Astrocyte (in vitro differentiated cells and primary cell): ENCODE measurements at regions not wholly inside any gene's neighbourhood (a gene's known extent, or its start where the extent isn't known, plus 50 kb on each side); places are given as distances from the start of the nearest gene placed in this dataset.

Experiments
- DNase-seq: peaks from one replicate; pipeline ENCODE4 v3.0.0-alpha.2; 2010; ENCODE audit warnings: low read depth
- FAIRE-seq: peaks from 2 replicates; lab custom pipeline; 2011; peaks lifted over from hg19 to GRCh38; lab: Jason Lieb, UNC
- H2AFZ ChIP-seq: 2 replicates; pipeline ENCODE4 v1.6.0; 2012; ENCODE audit warnings: low read depth, low read length, inconsistent platforms
- H3K27ac ChIP-seq: 2 replicates; pipeline ENCODE4 v1.5.1; 2011; ENCODE audit warnings: low read depth, low read length, inconsistent platforms
- H3K27me3 ChIP-seq: 2 replicates; pipeline ENCODE4 v1.6.0; 2011; ENCODE audit warnings: low read length, inconsistent platforms; ENCODE audit not compliant: insufficient read depth
- H3K36me3 ChIP-seq: 2 replicates; pipeline ENCODE4 v1.5.1; 2011; ENCODE audit warnings: low read length, inconsistent platforms; ENCODE audit not compliant: insufficient read depth
- H3K4me1 ChIP-seq: 2 replicates; pipeline ENCODE4 v1.5.1; 2011; ENCODE audit warnings: low read length, inconsistent platforms; ENCODE audit not compliant: insufficient read depth
- H3K4me2 ChIP-seq: 2 replicates; pipeline ENCODE4 v1.6.0; 2012; ENCODE audit warnings: low read length, inconsistent platforms
- H3K4me3 ChIP-seq: 2 replicates; pipeline ENCODE4 v1.5.1; 2011; ENCODE audit warnings: low read depth, mild to moderate bottlenecking, low read length, inconsistent platforms; ENCODE audit not compliant: insufficient read depth
- H3K79me2 ChIP-seq: 2 replicates; pipeline ENCODE4 v1.6.0; 2012; ENCODE audit warnings: mild to moderate bottlenecking, low read length, inconsistent platforms; ENCODE audit not compliant: insufficient read depth
- H3K9ac ChIP-seq: 2 replicates; pipeline ENCODE4 v1.6.0; 2012; ENCODE audit warnings: mild to moderate bottlenecking, low read length, inconsistent platforms
- H3K9me3 ChIP-seq: 2 replicates; pipeline ENCODE4 v1.5.1; 2012; ENCODE audit warnings: low read depth, mild to moderate bottlenecking, low read length, inconsistent platforms; ENCODE audit not compliant: insufficient read depth
- H4K20me1 ChIP-seq: 2 replicates; pipeline ENCODE4 v1.6.0; 2012; ENCODE audit warnings: low read length, inconsistent platforms; ENCODE audit not compliant: insufficient read depth
- H3K27ac Mint-ChIP-seq: one replicate; pipeline ENCODE4 v1.8.0; 2021; ENCODE audit warnings: mild to moderate bottlenecking, mixed read lengths; ENCODE audit not compliant: unreplicated experiment
- H3K27me3 Mint-ChIP-seq: one replicate; pipeline ENCODE4 v1.8.0; 2021; ENCODE audit warnings: low read depth, mixed read lengths; ENCODE audit not compliant: unreplicated experiment
- H3K36me3 Mint-ChIP-seq: one replicate; pipeline ENCODE4 v1.8.0; 2021; ENCODE audit warnings: low read depth, mixed read lengths; ENCODE audit not compliant: unreplicated experiment
- H3K4me1 Mint-ChIP-seq: one replicate; pipeline ENCODE4 v1.8.0; 2021; ENCODE audit warnings: low read depth, mixed read lengths; ENCODE audit not compliant: unreplicated experiment
- H3K4me3 Mint-ChIP-seq: one replicate; pipeline ENCODE4 v1.8.0; 2021; ENCODE audit warnings: mild to moderate bottlenecking, moderate library complexity, mixed read lengths; ENCODE audit not compliant: unreplicated experiment
- H3K9me3 Mint-ChIP-seq: one replicate; pipeline ENCODE4 v1.8.0; 2021; ENCODE audit warnings: mild to moderate bottlenecking, mixed read lengths; ENCODE audit not compliant: unreplicated experiment
- EZH2 ChIP-seq: IDR thresholded peaks from 2 replicates; pipeline ENCODE4 v1.6.1; 2012; ENCODE audit warnings: mild to moderate bottlenecking, low read length, inconsistent platforms; ENCODE audit not compliant: insufficient read depth
- TF ChIP-seq, protein P1 (sequence below): IDR thresholded peaks from 2 replicates; pipeline ENCODE4 v1.5.1; 2011; ENCODE audit warnings: low read depth, mild to moderate bottlenecking, inconsistent platforms, low read length, moderate library complexity; ENCODE audit not compliant: insufficient read depth

DNA sequence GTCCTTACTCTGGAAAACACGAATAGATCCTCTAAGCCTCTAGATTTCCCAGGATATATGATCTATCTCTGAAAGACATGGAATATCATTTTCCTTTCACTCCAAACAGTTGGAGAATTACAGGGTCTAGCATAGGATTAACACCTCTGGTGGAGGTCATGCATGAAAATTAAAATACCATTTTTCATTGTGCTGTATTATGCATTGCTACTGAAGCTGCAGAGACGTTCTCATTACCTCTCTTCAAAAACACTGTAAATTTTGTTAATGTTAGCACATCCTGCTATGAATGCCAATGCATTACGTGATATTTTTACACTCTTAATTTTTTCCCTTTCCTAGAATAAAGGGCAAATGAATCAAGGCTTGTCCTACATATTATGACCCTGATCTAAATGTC is 558.6 kb downstream of the TBC1D32 start:
- H3K4me3 ChIP-seq, result no peak overlapping the region
- no peaks in the 10 kb centered on the region for H3K4me1 ChIP-seq
- Mint-ChIP-seq H3K9me3 (peaks cover 9% of the 10 kb centered on the region), H3K4me3 (no peak overlapping the region), H3K27ac (no peak overlapping the region), H3K36me3 (peaks cover 2% of the 10 kb centered on the region), H3K27me3 (no peaks in the 10 kb centered on the region), H3K4me1 (peaks cover 20% of the 10 kb centered on the region)
- no peak for DNase-seq
- H3K79me2 ChIP-seq, result no peaks in the 10 kb centered on the region
- no peak for FAIRE-seq
- no peak overlapping the region for H3K4me2 ChIP-seq
- no peaks in the 10 kb centered on the region for H3K36me3 ChIP-seq
- H3K9me3 ChIP-seq, result no peaks in the 10 kb centered on the region
- H3K27ac ChIP-seq, result no peak overlapping the region
- no peaks in the 10 kb centered on the region for H3K27me3 ChIP-seq
- H4K20me1 ChIP-seq, result no peaks in the 10 kb centered on the region
- no peak overlapping the region for H3K9ac ChIP-seq
- TF ChIP-seq, protein P1, sequence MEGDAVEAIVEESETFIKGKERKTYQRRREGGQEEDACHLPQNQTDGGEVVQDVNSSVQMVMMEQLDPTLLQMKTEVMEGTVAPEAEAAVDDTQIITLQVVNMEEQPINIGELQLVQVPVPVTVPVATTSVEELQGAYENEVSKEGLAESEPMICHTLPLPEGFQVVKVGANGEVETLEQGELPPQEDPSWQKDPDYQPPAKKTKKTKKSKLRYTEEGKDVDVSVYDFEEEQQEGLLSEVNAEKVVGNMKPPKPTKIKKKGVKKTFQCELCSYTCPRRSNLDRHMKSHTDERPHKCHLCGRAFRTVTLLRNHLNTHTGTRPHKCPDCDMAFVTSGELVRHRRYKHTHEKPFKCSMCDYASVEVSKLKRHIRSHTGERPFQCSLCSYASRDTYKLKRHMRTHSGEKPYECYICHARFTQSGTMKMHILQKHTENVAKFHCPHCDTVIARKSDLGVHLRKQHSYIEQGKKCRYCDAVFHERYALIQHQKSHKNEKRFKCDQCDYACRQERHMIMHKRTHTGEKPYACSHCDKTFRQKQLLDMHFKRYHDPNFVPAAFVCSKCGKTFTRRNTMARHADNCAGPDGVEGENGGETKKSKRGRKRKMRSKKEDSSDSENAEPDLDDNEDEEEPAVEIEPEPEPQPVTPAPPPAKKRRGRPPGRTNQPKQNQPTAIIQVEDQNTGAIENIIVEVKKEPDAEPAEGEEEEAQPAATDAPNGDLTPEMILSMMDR, result no peak
- TF ChIP-seq EZH2, result no peak
- H2AFZ ChIP-seq, result no peak overlapping the region

DNA sequence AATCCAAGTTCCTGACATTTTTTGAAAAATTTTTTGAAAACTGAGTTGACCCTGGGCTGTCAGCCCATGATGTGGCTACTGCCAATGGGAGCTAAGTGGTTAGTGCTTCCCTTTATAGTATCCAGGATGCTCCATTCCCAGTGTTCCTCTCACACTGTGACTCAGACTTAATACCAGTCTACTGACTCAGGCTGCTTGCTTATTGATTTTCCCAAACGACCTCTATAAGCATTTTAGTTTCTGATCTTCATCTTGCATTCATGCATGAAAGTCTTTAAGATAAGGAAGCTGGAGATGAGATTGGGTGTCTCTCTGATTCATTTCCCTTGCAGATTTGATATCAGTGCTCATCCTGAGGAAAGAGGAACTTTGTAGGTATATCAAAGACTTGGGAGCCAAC is 560.0 kb downstream of the TBC1D32 start:
- no peaks in the 10 kb centered on the region for H3K4me1 ChIP-seq
- no peak overlapping the region for H3K4me2 ChIP-seq
- H3K4me3 Mint-ChIP-seq, result no peak overlapping the region
- H3K27ac ChIP-seq, result no peak overlapping the region
- peaks cover 9% of the 10 kb centered on the region for H3K9me3 Mint-ChIP-seq
- no peak overlapping the region for H3K4me3 ChIP-seq
- no peak for TF ChIP-seq EZH2
- TF ChIP-seq, protein P1, result no peak
- no peaks in the 10 kb centered on the region for H3K36me3 ChIP-seq
- FAIRE-seq (no peak), DNase-seq (peak; percentile 46)
- no peaks in the 10 kb centered on the region for H3K27me3 Mint-ChIP-seq
- H3K4me1 Mint-ChIP-seq, result peaks cover 20% of the 10 kb centered on the region
- H4K20me1 ChIP-seq, result no peaks in the 10 kb centered on the region
- no peak overlapping the region for H3K9ac ChIP-seq
- H3K79me2 ChIP-seq, result no peaks in the 10 kb centered on the region
- H3K9me3 ChIP-seq, result no peaks in the 10 kb centered on the region
- H3K27ac Mint-ChIP-seq, result peak overlapping the region; percentile 94
- H2AFZ ChIP-seq, result no peak overlapping the region
- H3K27me3 ChIP-seq, result no peaks in the 10 kb centered on the region
- H3K36me3 Mint-ChIP-seq, result peaks cover 2% of the 10 kb centered on the region

- no peaks in the 10 kb centered on the region for H3K9me3 Mint-ChIP-seq
- TF ChIP-seq, protein P1, result no peak
- TF ChIP-seq EZH2, result no peak
Observed at GRCh38 chr6:120771019-120771418, 563.3 kb downstream of the TBC1D32 start.

More at GRCh38 chr6:120771019-120771418, 563.3 kb downstream of the TBC1D32 start:
- Histone ChIP-seq H3K79me2 (no peaks in the 10 kb centered on the region), H3K27ac (no peak overlapping the region), H3K4me2 (no peak overlapping the region), H3K9me3 (no peaks in the 10 kb centered on the region), H2AFZ (no peak overlapping the region), H3K4me3 (no peak overlapping the region), H3K27me3 (no peaks in the 10 kb centered on the region), H3K9ac (no peak overlapping the region), H3K36me3 (no peaks in the 10 kb centered on the region), H3K4me1 (no peaks in the 10 kb centered on the region), H4K20me1 (no peaks in the 10 kb centered on the region)
- DNase-seq (no peak), FAIRE-seq (no peak)
- Mint-ChIP-seq H3K27ac (no peak overlapping the region), H3K36me3 (no peaks in the 10 kb centered on the region), H3K4me1 (peaks cover 20% of the 10 kb centered on the region), H3K4me3 (no peak overlapping the region), H3K27me3 (no peaks in the 10 kb centered on the region)
